ENCODE measurements at regions not wholly inside any gene's neighbourhood (a gene's known extent, or its start where the extent isn't known, plus 50 kb on each side); places are given as distances from the start of the nearest gene placed in this dataset.

GRCh38 chr12:107986183-107986582, 142.9 kb upstream of the WSCD2 start:
- no peak overlapping the region for H3K4me3 Mint-ChIP-seq
- ChIA-PET CTCF (no interaction called here), POLR2A (no interaction called here)
- Histone ChIP-seq H3K27me3 (ENCODE audit: insufficient read depth, low read length, poor library complexity, severe bottlenecking) (no peaks in the 10 kb centered on the region), H3K36me3 (ENCODE audit: insufficient read depth, low read length) (no peaks in the 10 kb centered on the region), H3K4me1 (ENCODE audit: insufficient read depth, low read length) (no peaks in the 10 kb centered on the region), H3K4me3 (ENCODE audit: low read length) (no peak overlapping the region), H3K27ac (ENCODE audit: low read depth, low read length) (no peak overlapping the region), H3K9me3 (ENCODE audit: low read length) (no peaks in the 10 kb centered on the region)
- no peaks in the 10 kb centered on the region for H3K36me3 Mint-ChIP-seq
- no peak for DNase-seq
- H3K27ac Mint-ChIP-seq = no peak overlapping the region
- H3K4me1 Mint-ChIP-seq = no peaks in the 10 kb centered on the region
- peaks cover 0 to 2% (median 0%) of the 10 kb centered on the region in 5 donors for H3K9me3 Mint-ChIP-seq
- H3K27me3 Mint-ChIP-seq = peaks cover 5 to 35% of the 10 kb centered on the region in 2 donors

GRCh38 chr12:107990325-107990724, 138.8 kb upstream of the WSCD2 start:
- Histone ChIP-seq H3K4me3 (ENCODE audit: low read length) (no peak overlapping the region), H3K36me3 (ENCODE audit: insufficient read depth, low read length) (no peaks in the 10 kb centered on the region), H3K27ac (ENCODE audit: low read depth, low read length) (no peak overlapping the region), H3K27me3 (ENCODE audit: insufficient read depth, low read length, poor library complexity, severe bottlenecking) (no peaks in the 10 kb centered on the region), H3K9me3 (ENCODE audit: low read length) (no peaks in the 10 kb centered on the region), H3K4me1 (ENCODE audit: insufficient read depth, low read length) (no peaks in the 10 kb centered on the region)
- ChIA-PET CTCF (no interaction called here), POLR2A (no interaction called here)
- peak overlapping the region in 1 of 8 donors; percentile 57 for H3K27ac Mint-ChIP-seq
- DNase-seq = peak in 4 of 5 donors; percentile 10 to 38 (median 19)
- H3K27me3 Mint-ChIP-seq = peaks cover 3 to 19% of the 10 kb centered on the region in 2 donors
- H3K9me3 Mint-ChIP-seq = peaks cover 0 to 2% (median 0%) of the 10 kb centered on the region in 5 donors
- H3K4me1 Mint-ChIP-seq = no peaks in the 10 kb centered on the region
- H3K4me3 Mint-ChIP-seq = no peak overlapping the region
- H3K36me3 Mint-ChIP-seq = no peaks in the 10 kb centered on the region

- POLR2A ChIA-PET = no interaction called here
- H3K9me3 ChIP-seq (ENCODE audit: low read length) = no peaks in the 10 kb centered on the region
- no peaks in the 10 kb centered on the region for H3K36me3 Mint-ChIP-seq
These were observed 137.1 kb upstream of the WSCD2 start for GRCh38 chr12:107992029-107992428.

GRCh38 chr12:107992870-107993451, 136.1 kb upstream of the WSCD2 start:
- no peaks in the 10 kb centered on the region for H3K4me1 Mint-ChIP-seq
- DNase-seq = no peak
- no peak overlapping the region for H3K4me3 Mint-ChIP-seq
- no peaks in the 10 kb centered on the region for H3K9me3 ChIP-seq (ENCODE audit: low read length)
- no peaks in the 10 kb centered on the region for H3K36me3 Mint-ChIP-seq
- no peak overlapping the region for H3K27ac ChIP-seq (ENCODE audit: low read depth, low read length)
- CTCF ChIA-PET = interaction anchor here (1.1 kb wide), 1 partner anchor 14 kb away, joined by 3 read pairs; no protein-coding TSS in a partner anchor
- H3K27ac Mint-ChIP-seq = no peak overlapping the region
- H3K4me1 ChIP-seq (ENCODE audit: insufficient read depth, low read length) = no peaks in the 10 kb centered on the region
- peaks cover 7 to 27% of the 10 kb centered on the region in 2 donors for H3K27me3 Mint-ChIP-seq
- no peaks in the 10 kb centered on the region for H3K36me3 ChIP-seq (ENCODE audit: insufficient read depth, low read length)
- H3K9me3 Mint-ChIP-seq = peaks cover 0 to 3% (median under 1%) of the 10 kb centered on the region in 5 donors
- H3K27me3 ChIP-seq (ENCODE audit: insufficient read depth, low read length, poor library complexity, severe bottlenecking) = no peaks in the 10 kb centered on the region
- POLR2A ChIA-PET = no interaction called here
- no peak overlapping the region for H3K4me3 ChIP-seq (ENCODE audit: low read length)

More at GRCh38 chr12:107992029-107992428, 137.1 kb upstream of the WSCD2 start:
- H3K27ac ChIP-seq (ENCODE audit: low read depth, low read length) = no peak overlapping the region
- CTCF ChIA-PET = no interaction called here
- Mint-ChIP-seq H3K4me1 (no peaks in the 10 kb centered on the region), H3K9me3 (peaks cover 0 to 3% (median 0%) of the 10 kb centered on the region in 5 donors), H3K27ac (no peak overlapping the region), H3K27me3 (peaks cover 7 to 23% of the 10 kb centered on the region in 2 donors), H3K4me3 (no peak overlapping the region)
- no peaks in the 10 kb centered on the region for H3K27me3 ChIP-seq (ENCODE audit: insufficient read depth, low read length, poor library complexity, severe bottlenecking)
- no peaks in the 10 kb centered on the region for H3K4me1 ChIP-seq (ENCODE audit: insufficient read depth, low read length)
- no peak for DNase-seq
- no peak overlapping the region for H3K4me3 ChIP-seq (ENCODE audit: low read length)
- no peaks in the 10 kb centered on the region for H3K36me3 ChIP-seq (ENCODE audit: insufficient read depth, low read length)

GRCh38 chr12:107998863-107999262, 130.2 kb upstream of the WSCD2 start:
- no peak for DNase-seq
- H3K9me3 ChIP-seq (ENCODE audit: low read length) = no peaks in the 10 kb centered on the region
- H3K27ac ChIP-seq (ENCODE audit: low read depth, low read length) = no peak overlapping the region
- Mint-ChIP-seq H3K27ac (no peak overlapping the region), H3K4me3 (no peak overlapping the region), H3K4me1 (no peaks in the 10 kb centered on the region), H3K27me3 (peaks cover 13 to 19% of the 10 kb centered on the region in 2 donors), H3K36me3 (peaks cover 0 to 3% (median 0%) of the 10 kb centered on the region in 3 donors), H3K9me3 (peaks cover 0 to 15% (median 8%) of the 10 kb centered on the region in 5 donors)
- no peak overlapping the region for H3K4me3 ChIP-seq (ENCODE audit: low read length)
- no peaks in the 10 kb centered on the region for H3K4me1 ChIP-seq (ENCODE audit: insufficient read depth, low read length)
- H3K36me3 ChIP-seq (ENCODE audit: insufficient read depth, low read length) = no peaks in the 10 kb centered on the region
- ChIA-PET POLR2A (no interaction called here), CTCF (no interaction called here)
- no peaks in the 10 kb centered on the region for H3K27me3 ChIP-seq (ENCODE audit: insufficient read depth, low read length, poor library complexity, severe bottlenecking)

- DNase-seq = no peak
- Mint-ChIP-seq H3K27ac (no peak overlapping the region), H3K27me3 (peaks cover 13 to 19% of the 10 kb centered on the region in 2 donors), H3K36me3 (peaks cover 0 to 3% (median 0%) of the 10 kb centered on the region in 3 donors), H3K9me3 (peaks cover 0 to 15% (median 7%) of the 10 kb centered on the region in 5 donors), H3K4me3 (no peak overlapping the region), H3K4me1 (no peaks in the 10 kb centered on the region)
- Histone ChIP-seq H3K9me3 (ENCODE audit: low read length) (no peaks in the 10 kb centered on the region), H3K4me1 (ENCODE audit: insufficient read depth, low read length) (no peaks in the 10 kb centered on the region), H3K27me3 (ENCODE audit: insufficient read depth, low read length, poor library complexity, severe bottlenecking) (no peaks in the 10 kb centered on the region), H3K36me3 (ENCODE audit: insufficient read depth, low read length) (no peaks in the 10 kb centered on the region), H3K27ac (ENCODE audit: low read depth, low read length) (no peak overlapping the region), H3K4me3 (ENCODE audit: low read length) (no peak overlapping the region)
- CTCF ChIA-PET = no interaction called here
- POLR2A ChIA-PET = no interaction called here
These were observed 129.0 kb upstream of the WSCD2 start for GRCh38 chr12:108000111-108000510.

- Histone ChIP-seq H3K4me1 (ENCODE audit: insufficient read depth, low read length) (no peaks in the 10 kb centered on the region), H3K36me3 (ENCODE audit: insufficient read depth, low read length) (no peaks in the 10 kb centered on the region), H3K9me3 (ENCODE audit: low read length) (no peaks in the 10 kb centered on the region), H3K27ac (ENCODE audit: low read depth, low read length) (no peak overlapping the region), H3K27me3 (ENCODE audit: insufficient read depth, low read length, poor library complexity, severe bottlenecking) (no peaks in the 10 kb centered on the region), H3K4me3 (ENCODE audit: low read length) (no peak overlapping the region)
- CTCF ChIA-PET = no interaction called here
- Mint-ChIP-seq H3K4me3 (no peak overlapping the region), H3K9me3 (peaks cover 0 to 6% (median 3%) of the 10 kb centered on the region in 5 donors), H3K36me3 (peaks cover 0 to 3% (median 0%) of the 10 kb centered on the region in 3 donors), H3K27me3 (peaks cover 15 to 20% of the 10 kb centered on the region in 2 donors), H3K4me1 (no peaks in the 10 kb centered on the region), H3K27ac (no peak overlapping the region)
- POLR2A ChIA-PET = no interaction called here
- no peak for DNase-seq
These were observed 124.8 kb upstream of the WSCD2 start for GRCh38 chr12:108004319-108004718.

- Histone ChIP-seq H3K27me3 (ENCODE audit: insufficient read depth, low read length, poor library complexity, severe bottlenecking) (no peaks in the 10 kb centered on the region), H3K9me3 (ENCODE audit: low read length) (no peaks in the 10 kb centered on the region), H3K4me3 (ENCODE audit: low read length) (no peak overlapping the region), H3K27ac (ENCODE audit: low read depth, low read length) (no peak overlapping the region), H3K36me3 (ENCODE audit: insufficient read depth, low read length) (no peaks in the 10 kb centered on the region), H3K4me1 (ENCODE audit: insufficient read depth, low read length) (no peaks in the 10 kb centered on the region)
- POLR2A ChIA-PET = no interaction called here
- CTCF ChIA-PET = no interaction called here
- Mint-ChIP-seq H3K4me1 (no peaks in the 10 kb centered on the region), H3K36me3 (no peaks in the 10 kb centered on the region), H3K4me3 (no peak overlapping the region), H3K27ac (no peak overlapping the region), H3K9me3 (no peaks in the 10 kb centered on the region), H3K27me3 (peaks cover 6 to 16% of the 10 kb centered on the region in 2 donors)
- no peak for DNase-seq
These were observed 120.8 kb upstream of the WSCD2 start for GRCh38 chr12:108008163-108008905.
